ENCODE measurements at regions not wholly inside any gene's neighbourhood (a gene's known extent, or its start where the extent isn't known, plus 50 kb on each side); places are given as distances from the start of the nearest gene placed in this dataset.

DNA sequence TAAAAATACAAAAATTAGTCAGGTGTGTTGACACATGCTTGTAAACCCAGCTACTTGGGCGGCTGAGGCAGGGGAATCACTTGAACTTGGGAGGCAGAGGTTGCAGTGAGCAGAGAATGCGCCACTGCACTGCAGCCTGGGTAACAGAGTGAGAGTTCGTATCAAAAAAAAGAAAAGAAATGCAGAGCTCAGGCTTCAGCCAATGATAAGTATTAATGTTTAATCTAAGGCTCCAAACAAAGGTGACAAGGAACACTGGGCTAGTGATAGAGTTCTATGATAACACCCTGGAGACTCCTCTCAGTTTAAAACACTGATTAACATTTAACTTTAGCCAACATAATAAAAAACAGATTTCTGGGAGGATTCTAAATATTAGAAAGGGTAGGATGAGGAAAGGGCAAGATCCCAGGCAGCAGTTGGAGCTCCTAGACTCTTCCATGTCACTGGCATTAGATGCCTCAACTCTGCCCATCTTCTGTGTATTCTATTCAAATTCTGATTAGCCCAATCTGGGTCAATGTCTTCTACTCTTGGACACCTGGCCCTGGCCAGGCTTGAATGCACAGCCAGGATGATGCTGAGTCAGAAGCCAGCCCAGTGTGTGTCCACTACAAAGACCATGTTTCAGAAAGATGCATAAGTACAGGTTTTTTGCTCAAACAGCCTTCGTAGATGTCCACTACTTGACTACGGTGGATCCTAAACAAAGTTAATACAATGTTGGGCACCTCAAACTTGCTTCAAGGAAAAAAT lies 91.0 kb upstream of the FAM169A start:
- DNase-seq (ENCODE audit: low spot score): no peak
- in situ Hi-C loops (cut with HindIII; ENCODE audit: low sequenced_read_pairs): no loop called here

DNA sequence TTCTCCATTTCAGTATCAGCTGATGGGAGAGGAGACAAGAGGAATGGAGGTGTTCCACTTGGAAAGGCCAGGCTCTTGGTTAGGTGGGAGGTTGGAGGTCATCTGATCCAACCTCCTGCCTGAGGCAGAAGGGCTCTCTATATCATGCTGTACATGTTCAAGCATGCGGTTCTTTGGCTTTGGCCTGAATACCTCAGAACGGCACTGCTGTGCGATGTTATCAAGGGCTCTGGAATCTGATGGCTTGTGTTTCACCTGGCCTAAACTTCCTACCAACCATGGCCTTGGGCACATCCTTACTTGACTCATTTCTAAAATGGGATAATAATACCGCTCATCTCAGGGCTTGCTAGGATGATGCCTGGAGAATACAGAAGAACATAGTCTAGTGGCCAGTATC lies 90.1 kb upstream of the FAM169A start:
- DNase-seq (ENCODE audit: low spot score): no peak
- in situ Hi-C loops (cut with HindIII; ENCODE audit: low sequenced_read_pairs): no loop called here

GRCh38 chr5:74954919-74955318 lies 88.7 kb upstream of the FAM169A start:
- DNase-seq (ENCODE audit: low spot score): no peak
- in situ Hi-C loops (cut with HindIII; ENCODE audit: low sequenced_read_pairs): no loop called here

GRCh38 chr5:74953937-74954720 lies 87.9 kb upstream of the FAM169A start:
- no peak for DNase-seq (ENCODE audit: low spot score)
- in situ Hi-C loops (cut with HindIII; ENCODE audit: low sequenced_read_pairs): no loop called here

DNA sequence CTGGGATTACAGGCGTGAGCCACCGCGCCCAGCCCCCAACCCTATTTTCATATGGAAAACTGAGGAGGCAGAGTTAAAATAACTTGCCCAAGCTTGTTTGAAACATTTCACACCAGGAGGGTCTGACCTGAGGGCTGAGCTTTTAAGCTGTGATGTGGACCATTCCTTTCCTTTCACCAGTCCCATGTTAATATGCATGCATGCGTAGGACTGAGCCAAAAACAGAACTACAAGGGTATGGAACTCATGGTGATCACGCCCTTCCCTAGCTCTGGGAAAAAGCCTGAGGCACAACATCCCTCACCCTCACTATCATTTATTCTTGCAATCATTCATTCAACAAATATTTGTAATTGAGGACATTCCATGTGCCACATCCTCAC lies 87.4 kb upstream of the FAM169A start:
- DNase-seq (ENCODE audit: low spot score): no peak
- in situ Hi-C loops (cut with HindIII; ENCODE audit: low sequenced_read_pairs): no loop called here

DNA sequence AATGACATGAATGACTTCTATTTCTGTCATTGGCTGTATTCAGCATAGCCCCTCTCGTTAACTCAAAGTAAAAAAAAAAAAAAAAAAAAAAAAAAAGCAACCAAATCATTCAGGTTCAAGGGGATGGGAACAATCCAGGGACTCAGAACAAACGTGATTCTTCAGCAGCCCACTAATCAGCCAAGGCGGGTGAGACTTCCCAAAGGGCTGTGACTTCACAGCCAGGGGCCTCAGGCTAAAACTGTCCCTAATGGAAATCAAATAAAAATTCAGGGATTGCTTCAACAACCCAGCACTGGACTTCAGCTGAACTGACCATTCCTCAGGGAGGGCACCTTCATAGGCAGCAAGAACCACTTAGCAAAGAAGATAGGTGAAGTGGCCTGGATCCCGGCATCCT lies 86.2 kb upstream of the FAM169A start:
- in situ Hi-C loops (cut with HindIII; ENCODE audit: low sequenced_read_pairs): no loop called here

GRCh38 chr5:74951865-74952264 lies 85.7 kb upstream of the FAM169A start:
- in situ Hi-C loops (cut with HindIII; ENCODE audit: low sequenced_read_pairs): no loop called here

More for the DNA sequence above, 86.2 kb upstream of the FAM169A start:
- no peak for DNase-seq (ENCODE audit: low spot score)

GRCh38 chr5:74950836-74951515 lies 84.8 kb upstream of the FAM169A start:
- DNase-seq (ENCODE audit: low spot score): no peak
- in situ Hi-C loops (cut with HindIII; ENCODE audit: low sequenced_read_pairs): no loop called here

More at GRCh38 chr5:74951865-74952264, 85.7 kb upstream of the FAM169A start:
- DNase-seq (ENCODE audit: low spot score): no peak

DNA sequence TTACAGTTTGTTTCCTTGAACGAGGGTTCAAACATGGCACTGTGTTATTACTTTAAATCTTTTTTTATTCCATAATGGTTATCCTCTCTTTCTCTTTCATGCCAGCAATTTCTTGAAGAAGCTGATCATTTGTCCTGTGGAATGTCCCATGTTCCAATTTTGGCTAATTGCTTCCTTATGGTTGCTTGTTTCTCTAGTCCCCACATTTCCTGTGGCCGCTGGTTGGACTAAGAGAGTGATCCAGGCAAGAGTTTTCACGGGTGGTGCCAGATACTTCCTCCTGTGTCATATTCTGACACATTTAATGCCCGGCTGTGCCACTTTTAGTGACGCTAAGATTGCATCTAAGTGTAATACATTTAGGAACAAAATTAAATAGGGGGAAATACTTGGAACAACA lies 83.8 kb upstream of the FAM169A start:
- in situ Hi-C loops (cut with HindIII; ENCODE audit: low sequenced_read_pairs): no loop called here

DNA sequence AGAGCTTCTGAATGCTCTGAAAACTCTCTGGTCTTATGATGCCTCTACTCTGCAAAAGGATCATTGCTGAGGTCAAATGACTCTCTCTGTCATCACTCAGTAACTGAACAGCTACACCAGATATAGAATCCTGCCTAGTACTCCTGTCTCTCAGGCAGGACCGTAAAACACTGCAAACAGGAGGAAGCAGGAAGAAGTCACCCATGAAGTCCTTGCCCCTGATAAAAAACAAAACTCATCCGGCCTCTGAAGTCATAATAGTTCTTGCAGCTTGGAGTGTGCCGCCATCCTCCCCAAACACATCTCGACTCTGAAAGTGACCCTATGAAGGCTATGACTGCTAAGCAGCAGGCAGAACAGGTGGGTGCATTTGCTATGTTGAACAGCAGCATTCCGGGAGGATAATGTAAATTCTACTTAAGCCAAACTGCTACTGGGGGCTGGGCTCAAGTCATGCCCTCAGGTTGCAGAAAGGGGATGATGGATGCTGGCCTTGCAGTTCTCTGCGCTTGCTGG lies 81.9 kb upstream of the FAM169A start:
- in situ Hi-C loops (cut with HindIII; ENCODE audit: low sequenced_read_pairs): no loop called here
- DNase-seq (ENCODE audit: low spot score): peak; percentile 59

More for the DNA sequence above, 83.8 kb upstream of the FAM169A start:
- peak; percentile 67 for DNase-seq (ENCODE audit: low spot score)

DNA sequence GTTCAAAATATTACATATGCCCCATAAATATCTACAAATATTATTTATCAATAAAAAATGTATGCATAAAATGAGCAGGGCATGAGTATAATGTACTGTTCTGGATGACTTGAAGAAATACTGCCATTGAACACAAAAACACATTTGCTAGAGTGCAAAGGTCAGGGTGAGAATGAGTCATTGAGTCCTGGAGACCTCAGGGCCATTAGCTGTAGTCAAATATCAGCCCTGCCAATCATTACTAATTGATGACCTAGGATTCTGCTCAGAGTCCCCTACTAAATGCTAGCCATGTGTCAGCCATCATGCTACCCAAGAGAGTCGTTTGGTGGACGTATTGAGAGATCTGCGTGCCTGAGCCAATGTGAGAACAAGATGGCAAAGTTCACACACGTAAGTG lies 80.3 kb upstream of the FAM169A start:
- in situ Hi-C loops (cut with HindIII; ENCODE audit: low sequenced_read_pairs): no loop called here
- DNase-seq (ENCODE audit: low spot score): peak; percentile 63

- in situ Hi-C loops (cut with HindIII; ENCODE audit: low sequenced_read_pairs): no loop called here
- DNase-seq (ENCODE audit: low spot score): no peak
These were observed 79.5 kb upstream of the FAM169A start for GRCh38 chr5:74945561-74946165.

GRCh38 chr5:74943905-74944304 lies 77.7 kb upstream of the FAM169A start:
- DNase-seq (ENCODE audit: low spot score): no peak
- in situ Hi-C loops (cut with HindIII; ENCODE audit: low sequenced_read_pairs): no loop called here

- DNase-seq (ENCODE audit: low spot score): no peak
- in situ Hi-C loops (cut with HindIII; ENCODE audit: low sequenced_read_pairs): no loop called here
These were observed 76.6 kb upstream of the FAM169A start for GRCh38 chr5:74942622-74943286.

- in situ Hi-C loops (cut with HindIII; ENCODE audit: low sequenced_read_pairs): no loop called here
- no peak for DNase-seq (ENCODE audit: low spot score)
These were observed 74.7 kb upstream of the FAM169A start for GRCh38 chr5:74940782-74941353.

GRCh38 chr5:74938250-74938933 lies 72.2 kb upstream of the FAM169A start:
- no peak for DNase-seq (ENCODE audit: low spot score)
- in situ Hi-C loops (cut with HindIII; ENCODE audit: low sequenced_read_pairs): no loop called here

GRCh38 chr5:74935752-74936091 lies 69.5 kb upstream of the FAM169A start:
- in situ Hi-C loops (cut with HindIII; ENCODE audit: low sequenced_read_pairs): no loop called here
- no peak for DNase-seq (ENCODE audit: low spot score)
